Renal pelvis (tissue), 1 donor: ENCODE measurements at regions not wholly inside any gene's neighbourhood (a gene's known extent, or its start where the extent isn't known, plus 50 kb on each side); places are given as distances from the start of the nearest gene placed in this dataset.

Experiments used
- DNase-seq: peaks from one replicate; pipeline ENCODE4 v3.0.0-alpha.2; 2013

DNA sequence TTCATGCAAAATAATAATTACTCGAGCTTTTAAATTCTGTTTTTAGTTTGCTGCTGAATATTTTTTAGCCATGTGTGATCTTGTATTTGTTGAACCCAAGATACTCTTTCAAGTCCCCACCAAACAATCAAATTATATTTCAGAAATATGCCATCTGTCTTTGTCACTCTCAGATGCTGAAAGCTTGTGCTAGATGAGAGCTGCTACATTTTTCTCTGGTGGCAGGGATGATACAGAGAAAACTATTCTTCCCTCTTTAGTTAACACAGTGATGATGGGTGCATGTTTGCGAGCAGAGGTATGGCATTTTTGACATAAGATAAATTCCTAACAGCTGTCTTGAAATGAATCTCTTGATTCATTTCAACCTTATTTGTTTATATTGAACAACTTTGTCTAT, 100.6 kb upstream of the NPHP3 start:
- DNase-seq, result no peak

DNA sequence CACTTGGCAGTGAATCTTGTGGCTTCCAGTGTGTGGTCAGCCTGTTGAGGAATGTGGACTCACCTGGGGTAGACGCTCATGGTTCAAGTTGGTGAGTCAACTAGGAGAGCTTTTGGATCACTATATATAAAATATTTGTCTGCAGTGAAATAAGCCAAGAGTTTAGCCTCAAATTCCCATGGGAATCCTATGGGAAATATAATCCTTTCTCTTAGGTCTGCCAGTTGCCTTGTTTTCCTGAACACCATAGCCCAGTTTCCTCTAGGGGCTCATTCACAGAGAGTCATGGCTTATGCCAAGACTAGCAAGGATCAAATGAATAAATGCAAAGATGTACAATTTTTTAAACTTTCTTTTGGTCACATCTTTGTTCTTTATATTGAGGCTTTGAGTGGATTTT, 100.1 kb upstream of the NPHP3 start:
- no peak for DNase-seq

DNA sequence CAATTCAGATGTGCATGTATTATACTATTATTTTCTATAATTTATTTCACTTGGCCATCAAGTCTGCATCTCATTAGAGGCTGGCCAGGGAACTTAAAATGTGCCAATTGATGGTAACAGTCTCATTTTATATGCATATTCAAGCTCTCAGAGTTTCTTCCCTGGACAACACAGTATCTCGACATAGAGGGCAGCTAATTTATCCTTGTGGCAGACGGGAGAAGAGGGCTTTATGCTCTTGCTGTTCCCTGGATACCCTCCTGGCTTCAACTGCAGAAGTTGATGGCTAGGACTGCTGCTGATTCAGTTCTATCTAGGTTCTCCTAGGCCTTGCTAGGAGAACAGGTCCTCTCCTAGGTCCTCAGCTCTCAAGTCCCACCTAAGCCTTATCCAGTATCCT, 99.1 kb upstream of the NPHP3 start:
- DNase-seq, result no peak

DNA sequence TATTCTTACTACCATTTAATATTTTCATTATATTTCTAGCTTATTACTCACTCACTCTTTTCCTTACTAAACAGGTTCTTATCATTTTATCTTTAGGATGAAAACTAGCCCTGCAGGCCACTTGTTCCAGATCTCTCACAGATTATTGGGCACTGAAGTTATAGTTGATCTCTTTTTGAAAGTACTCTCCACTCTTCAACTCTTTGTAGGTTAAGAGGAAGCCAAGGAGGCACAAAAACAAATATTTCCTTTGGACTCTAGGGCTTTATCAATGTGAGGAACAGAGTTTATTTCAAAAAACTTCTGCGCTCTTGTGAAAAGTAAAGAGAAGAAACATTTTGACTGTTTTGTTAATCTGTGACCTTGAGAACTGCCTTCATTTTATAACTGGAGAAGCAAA, 96.0 kb upstream of the NPHP3 start:
- DNase-seq, result no peak

DNA sequence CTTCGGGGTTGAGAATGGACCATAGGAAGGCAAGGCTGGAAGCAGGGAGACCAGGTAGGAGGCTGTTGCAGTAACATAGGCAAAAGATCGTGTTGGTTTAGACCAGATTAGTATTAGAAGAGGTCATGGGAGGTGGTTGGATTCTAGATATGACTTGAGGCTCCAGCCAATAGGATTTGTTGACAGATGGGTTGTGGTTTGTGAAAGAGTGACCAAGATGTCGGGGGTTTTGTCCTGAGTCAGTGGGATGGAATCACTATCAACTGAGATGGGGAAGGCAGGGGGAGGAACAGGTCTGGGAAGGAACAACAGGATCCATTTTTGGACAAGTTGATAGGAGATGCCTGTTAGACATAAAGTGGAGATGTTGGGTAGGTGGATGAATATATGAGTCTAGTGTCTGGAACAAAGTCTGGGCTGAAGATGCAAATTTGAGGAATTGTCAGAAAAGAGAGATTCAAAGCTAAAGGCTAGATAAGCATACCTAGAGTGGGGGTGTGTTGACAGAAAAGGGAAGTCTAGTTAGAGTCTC, 95.5 kb upstream of the NPHP3 start:
- no peak for DNase-seq

DNA sequence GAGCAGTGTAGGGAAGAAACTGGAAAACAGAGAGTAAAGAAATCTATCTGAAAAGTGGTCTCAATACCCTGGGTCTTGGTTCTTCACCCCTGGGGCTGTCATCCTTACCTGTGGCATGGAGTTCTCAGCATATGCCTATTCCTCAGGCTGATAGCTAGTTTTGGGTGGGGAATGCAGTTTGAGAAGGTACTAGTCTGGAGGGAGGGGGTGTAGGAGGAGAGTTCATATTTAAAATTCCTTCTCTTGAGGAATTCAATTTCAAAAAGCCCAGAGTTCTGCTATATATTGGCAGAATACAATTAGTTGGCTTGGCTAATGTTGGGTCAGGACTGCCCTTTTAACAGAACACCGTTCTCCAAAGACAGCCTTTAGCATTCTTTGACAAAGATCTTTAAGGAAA, 82.9 kb upstream of the NPHP3 start:
- DNase-seq, result no peak

DNA sequence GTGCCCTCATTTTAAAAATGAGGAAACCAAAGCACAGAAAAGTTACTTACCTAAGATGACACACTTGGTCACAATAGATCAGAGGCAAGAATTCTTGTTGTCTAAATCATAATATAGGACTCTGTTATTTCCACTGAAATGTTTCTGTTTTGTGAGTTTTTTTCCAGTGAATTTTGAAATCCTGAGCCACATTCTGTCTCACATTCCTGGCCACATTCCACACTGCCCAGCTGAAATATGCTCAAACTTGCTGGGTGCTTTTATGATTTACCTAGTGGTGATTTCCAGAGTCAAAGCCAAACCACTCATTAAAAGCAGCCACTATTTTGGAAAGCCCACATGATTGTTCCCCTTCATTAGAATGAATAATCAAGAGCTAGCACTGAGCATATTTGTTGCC, 82.3 kb upstream of the NPHP3 start:
- no peak for DNase-seq

DNA sequence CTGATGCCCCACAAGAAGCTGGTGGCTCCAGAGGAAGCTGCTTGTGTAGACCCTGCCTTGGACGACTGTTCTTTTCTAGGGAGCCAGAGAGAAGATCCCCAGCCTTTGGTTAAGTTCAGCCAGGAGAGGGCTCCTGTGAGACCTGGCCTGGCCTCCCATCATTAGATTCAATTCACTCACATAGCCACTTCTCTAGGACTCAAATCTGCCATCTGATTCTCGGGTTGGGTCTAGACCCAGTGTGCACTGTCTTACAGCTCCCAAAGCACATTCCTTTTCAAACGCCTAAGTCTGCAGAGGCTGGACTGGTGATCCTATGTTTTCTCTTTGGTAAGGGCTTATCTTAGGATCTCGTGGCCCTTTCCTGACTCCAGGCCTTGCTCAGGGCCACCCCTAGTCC, 81.7 kb upstream of the NPHP3 start:
- DNase-seq, result no peak

DNA sequence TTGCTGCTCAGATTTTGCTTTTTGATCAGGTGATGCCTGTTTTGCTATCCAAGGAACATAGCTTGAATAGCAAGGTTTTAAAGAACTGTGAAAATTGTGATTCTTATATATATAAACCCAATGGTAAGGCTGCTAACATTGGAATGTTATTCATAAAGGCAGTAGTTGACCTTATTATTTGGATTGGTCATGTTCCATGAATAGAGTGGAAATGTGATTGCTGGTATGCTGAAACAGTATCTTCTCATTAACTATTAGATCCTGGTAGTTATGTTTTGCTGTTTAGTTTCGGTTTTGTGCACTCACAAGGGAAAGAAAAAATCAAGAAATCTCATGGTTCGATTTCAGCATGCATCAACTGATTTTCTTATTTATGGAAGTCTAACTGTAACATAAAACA, 78.7 kb upstream of the NPHP3 start:
- DNase-seq, result no peak

DNA sequence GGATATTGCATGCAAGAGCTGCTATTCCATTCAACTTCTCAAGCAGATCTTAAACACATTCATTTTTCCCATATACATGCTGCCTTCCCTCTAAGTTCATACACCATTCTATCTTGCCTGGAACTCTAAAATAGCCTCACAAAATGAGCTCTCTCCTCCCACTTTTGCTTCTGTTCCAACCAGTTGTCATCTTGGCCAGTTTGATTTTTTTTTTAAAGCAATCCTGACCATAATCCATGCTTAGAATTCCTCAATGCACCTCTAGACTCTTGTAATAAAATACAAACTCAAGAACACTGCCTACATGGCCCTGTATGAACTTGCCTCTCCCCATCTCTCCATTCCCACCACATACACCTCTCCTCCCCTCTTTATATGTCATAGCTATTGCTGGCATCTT, 68.6 kb upstream of the NPHP3 start:
- DNase-seq, result no peak

DNA sequence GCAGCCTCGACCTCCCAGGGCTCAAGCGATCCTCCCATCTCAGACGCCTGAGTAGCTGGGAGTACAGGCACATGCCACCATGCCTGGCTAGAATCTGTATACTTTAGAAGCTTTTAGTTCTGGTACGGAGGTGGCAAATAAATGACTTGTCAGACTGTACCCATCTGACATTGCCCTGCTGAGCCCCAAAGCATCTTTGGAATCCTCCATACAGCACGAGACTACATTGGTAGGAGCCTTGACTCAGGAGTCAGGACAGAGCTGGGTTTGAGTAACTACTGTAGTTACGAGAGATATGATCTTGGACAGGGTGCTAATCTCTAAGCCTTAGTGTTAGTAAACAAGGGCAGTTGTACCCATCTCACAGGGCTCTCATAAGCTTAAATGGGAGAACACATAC, 67.8 kb upstream of the NPHP3 start:
- no peak for DNase-seq

DNA sequence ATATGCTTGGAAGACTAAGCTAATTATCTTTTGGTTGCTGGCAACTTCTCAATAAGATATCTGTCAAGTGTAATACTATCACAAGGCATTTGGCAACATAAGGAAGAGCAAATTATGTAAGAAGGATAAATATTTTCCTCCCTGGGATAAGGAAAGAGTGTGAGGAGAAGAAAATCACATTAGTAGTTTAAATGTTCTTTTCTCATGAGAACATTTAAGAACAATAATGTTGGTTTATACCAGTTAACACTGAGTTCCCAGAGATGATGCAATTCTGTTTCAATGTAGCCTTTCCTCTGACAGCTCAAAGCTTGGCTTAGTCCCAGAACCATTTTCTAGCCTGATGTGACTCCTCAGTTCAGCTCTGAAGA, 66.1 kb upstream of the NPHP3 start:
- no peak for DNase-seq

DNA sequence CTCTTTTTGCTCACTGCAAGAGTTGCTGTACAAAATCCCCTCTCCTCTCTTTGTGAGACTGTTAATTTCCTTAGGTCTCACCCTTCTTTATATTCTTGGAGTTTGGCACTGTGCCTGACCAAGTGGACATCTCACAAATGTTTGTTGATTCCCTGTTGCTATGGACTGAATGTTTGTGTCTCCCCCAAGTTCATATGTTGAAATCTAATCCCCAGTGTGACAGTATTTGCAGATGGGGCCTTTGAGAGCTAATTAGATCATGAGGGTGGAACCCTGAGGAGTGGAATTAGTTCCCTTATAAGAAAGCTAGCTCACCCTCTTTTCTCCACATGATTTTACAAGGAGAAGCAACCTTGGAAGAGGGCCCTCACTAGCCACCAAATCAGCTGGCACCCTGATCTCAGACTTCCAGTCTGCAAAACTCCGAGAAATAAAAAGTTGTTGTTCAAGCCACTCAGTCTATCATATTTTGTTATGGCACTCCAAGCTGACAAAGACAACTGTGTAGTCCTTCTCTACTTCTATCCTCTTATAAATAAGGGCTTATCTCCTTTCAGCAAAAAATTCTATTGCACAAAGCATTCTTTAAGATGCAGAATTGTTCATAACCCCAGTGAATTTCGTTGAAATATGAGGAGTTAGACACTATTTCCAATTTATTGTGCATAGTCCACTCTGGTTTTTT, 65.5 kb upstream of the NPHP3 start:
- no peak for DNase-seq

DNA sequence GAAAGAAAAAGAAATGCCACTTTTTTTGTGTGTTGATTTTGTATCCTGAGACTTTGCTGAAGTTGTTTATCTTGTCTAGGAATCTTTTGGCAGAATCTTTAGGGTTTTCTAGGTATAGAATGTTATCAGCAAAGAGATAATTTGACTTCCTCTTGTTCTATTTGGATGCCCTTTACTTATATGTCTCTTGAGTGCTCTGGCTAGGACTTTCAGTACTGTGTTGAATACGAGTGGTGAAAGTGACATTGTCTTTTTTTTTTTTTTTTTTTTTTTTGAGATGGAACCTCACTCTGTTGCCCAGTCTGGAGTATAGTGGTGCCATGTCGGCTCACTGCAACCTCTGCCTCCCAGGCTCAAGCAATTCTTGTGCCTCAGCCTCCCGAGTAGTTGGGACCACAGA, 64.7 kb upstream of the NPHP3 start:
- DNase-seq, result no peak

DNA sequence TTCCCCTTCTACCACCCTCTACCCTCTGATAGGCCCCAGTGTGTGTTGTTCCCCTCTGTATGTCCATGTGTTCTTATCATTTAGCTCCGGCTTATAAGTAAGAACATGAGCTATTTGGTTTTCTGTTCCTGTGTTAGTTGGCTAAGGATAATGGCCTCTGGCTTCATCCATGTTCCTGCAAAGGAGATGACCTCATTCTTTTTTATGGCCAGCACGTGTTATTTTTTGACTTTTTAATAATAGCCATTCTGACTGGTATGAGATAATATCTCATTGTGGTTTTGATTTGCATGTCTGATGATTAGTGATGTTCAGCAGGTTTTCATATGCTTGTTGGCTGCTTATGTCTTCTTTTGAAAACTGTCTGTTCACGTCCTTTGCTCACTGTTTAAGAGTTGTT, 63.1 kb upstream of the NPHP3 start:
- no peak for DNase-seq

DNA sequence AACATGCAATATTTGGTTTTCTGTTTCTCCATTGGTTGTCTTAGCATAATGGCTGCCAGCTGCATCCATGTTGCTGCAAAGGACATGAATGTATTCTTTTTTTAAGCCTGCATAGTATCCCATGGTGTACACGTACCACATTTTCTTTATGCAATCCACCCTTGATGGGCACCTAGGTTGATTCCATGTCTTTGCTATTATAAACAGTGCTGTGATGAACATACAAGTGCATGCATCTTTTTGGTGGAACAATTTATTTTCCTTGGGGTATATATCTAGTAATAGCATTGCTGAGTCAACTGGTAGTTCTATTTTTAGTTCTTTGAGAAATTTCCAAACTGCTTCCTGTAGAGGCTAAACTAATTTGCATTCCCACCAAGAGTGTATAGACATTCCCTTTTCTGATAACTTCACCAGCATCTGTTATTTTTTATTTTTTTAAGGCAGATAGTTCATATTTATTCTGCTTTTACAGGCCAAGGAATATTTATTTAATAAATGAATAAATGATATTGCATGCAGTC, 62.4 kb upstream of the NPHP3 start:
- DNase-seq, result no peak

DNA sequence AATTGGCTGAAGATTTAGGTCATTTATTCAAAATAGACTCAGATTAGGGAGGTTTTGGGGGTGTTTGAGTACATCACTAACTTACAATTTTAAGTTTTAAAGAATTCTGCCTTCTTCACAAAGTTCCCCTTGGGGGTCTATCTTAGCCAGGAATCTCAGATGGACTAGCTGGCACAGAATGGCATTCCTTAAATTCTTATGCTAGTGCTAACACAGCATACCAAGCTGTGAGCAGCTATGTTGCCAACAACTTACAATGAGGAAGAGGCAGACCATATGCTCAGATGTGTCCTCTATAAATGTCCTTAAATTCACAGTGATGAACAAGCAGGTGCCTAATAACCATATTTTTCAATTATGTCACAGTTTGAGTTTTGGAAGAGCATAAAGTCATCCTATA, 60.9 kb upstream of the NPHP3 start:
- no peak for DNase-seq

DNA sequence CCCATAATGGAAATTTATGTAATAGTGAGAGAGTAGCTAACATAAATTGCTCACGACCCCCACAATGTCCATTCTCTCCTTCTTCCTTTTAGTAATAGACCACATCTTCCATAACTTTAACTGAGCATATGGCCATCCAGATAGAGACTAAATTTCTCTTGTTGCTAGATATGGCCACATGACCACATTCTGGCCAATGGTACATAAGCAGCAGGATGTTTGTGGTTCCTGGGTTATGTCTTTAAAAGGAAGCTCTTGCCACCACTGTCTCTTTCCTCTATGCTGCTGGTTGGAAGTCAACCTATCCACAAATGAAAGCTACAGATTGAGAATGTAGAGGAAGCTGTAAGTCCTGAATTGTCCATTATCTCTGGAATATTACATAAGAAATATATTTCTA, 59.7 kb upstream of the NPHP3 start:
- no peak for DNase-seq

DNA sequence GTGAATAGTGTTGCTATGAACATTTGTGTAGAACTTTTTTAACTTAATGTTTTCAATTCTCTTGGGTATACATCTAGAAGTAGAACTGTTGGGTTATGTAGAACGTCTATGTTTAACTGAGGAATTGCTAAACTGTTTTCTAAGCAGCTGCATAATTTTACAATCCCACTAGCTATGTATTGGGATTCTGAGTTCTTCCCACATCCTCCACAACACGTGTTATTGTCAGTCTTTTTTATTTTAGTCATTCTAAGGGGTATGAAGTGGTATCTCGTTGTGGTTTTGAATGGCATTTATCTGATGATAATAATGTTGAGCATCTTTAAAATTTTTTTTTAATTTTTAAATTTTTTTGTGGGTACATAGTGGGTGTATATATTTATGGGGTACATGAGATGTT, 55.0 kb upstream of the NPHP3 start:
- no peak for DNase-seq

DNA sequence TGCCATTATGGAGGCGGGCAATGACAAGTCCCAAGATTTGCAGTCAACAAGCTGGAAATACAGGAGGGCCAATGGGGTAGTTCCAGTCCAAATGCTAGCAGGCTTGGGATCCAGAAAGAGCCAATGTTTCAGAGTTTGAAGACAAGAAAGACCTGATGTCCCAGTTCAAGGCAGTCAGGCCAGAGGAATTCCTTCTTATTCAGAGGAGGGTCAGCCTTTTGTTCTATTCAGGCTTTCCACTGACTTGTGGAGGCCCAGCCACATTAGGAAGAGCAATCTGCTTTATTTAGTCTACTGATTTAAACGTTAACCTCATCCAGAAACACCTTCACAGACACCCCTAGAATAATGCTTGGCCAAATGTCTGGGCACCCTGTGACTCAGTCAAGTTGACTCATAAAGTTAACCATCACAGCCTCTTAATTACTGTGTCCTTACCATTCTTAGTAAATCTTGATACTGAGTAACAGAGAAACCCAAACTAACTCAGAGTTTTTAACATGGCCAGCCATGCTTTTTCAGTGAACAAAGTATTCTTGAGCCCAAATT, 50.9 kb upstream of the NPHP3 start:
- no peak for DNase-seq

DNA sequence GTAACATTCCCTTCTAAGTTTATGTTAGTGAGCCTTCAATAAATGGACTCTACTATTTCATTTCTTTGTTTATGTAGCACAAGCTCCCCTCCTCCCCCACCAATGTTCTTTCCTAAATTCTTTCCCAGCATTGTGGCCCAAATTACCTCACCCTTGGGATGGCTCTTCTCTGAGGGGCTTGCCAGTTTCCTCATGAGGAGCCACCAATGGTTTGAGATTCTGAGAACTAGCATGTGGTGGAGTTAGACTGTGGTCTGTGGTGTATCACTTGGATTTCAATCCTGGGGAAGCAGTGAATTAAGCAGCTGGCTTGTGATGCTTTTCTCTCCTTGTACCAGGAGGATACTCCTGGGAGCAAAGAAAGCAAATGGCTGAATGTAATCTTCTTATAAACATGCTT, 50.0 kb upstream of the NPHP3 start:
- no peak for DNase-seq
